DOHH2 (cell line): ENCODE measurements at regions not wholly inside any gene's neighbourhood (a gene's known extent, or its start where the extent isn't known, plus 50 kb on each side); places are given as distances from the start of the nearest gene placed in this dataset.

Experiments
- EZH2phosphoT487 ChIP-seq: fragments of 200-600 bp; sonication (generic); IDR thresholded peaks from 2 replicates; pipeline ENCODE4 v1.6.1; 2017; ENCODE audit warnings: borderline replicate concordance, mild to moderate bottlenecking, antibody characterized with exemption, low read length, moderate library complexity, mixed read lengths
- TF ChIP-seq, protein P1 (sequence below): fragments of 200-600 bp; sonication (generic); IDR thresholded peaks from one replicate; pipeline ENCODE4 v1.5.1; 2014; ENCODE audit warnings: antibody characterized with exemption, mild to moderate bottlenecking, low read depth, low read length; ENCODE audit not compliant: poor library complexity, severe bottlenecking

GRCh38 chr16:86727632-86728031, 149.3 kb downstream of the FOXL1 start:
- TF ChIP-seq, protein P1, sequence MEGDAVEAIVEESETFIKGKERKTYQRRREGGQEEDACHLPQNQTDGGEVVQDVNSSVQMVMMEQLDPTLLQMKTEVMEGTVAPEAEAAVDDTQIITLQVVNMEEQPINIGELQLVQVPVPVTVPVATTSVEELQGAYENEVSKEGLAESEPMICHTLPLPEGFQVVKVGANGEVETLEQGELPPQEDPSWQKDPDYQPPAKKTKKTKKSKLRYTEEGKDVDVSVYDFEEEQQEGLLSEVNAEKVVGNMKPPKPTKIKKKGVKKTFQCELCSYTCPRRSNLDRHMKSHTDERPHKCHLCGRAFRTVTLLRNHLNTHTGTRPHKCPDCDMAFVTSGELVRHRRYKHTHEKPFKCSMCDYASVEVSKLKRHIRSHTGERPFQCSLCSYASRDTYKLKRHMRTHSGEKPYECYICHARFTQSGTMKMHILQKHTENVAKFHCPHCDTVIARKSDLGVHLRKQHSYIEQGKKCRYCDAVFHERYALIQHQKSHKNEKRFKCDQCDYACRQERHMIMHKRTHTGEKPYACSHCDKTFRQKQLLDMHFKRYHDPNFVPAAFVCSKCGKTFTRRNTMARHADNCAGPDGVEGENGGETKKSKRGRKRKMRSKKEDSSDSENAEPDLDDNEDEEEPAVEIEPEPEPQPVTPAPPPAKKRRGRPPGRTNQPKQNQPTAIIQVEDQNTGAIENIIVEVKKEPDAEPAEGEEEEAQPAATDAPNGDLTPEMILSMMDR, result no peak
- TF ChIP-seq EZH2phosphoT487, result no peak
